Kidney epithelial cell (primary cell): ENCODE measurements at regions not wholly inside any gene's neighbourhood (a gene's known extent, or its start where the extent isn't known, plus 50 kb on each side); places are given as distances from the start of the nearest gene placed in this dataset.

Experiments used
- DNase-seq: peaks from one replicate; pipeline ENCODE4 v3.0.0-alpha.2; 2010; ENCODE audit warnings: low read depth
- H3K27me3 ChIP-seq: 2 replicates; pipeline ENCODE4 v1.6.0; 2011; ENCODE audit warnings: low read length; ENCODE audit not compliant: control insufficient read depth, insufficient read depth
- H3K36me3 ChIP-seq: 2 replicates; pipeline ENCODE4 v1.5.1; 2011; ENCODE audit warnings: low read length; ENCODE audit not compliant: control insufficient read depth, insufficient read depth
- H3K4me3 ChIP-seq: 2 replicates; pipeline ENCODE4 v1.5.1; 2011; ENCODE audit warnings: low read depth, mild to moderate bottlenecking, control low read depth, low read length
- CTCF ChIP-seq: IDR thresholded peaks from 2 replicates; pipeline ENCODE4 v1.5.1; 2011; ENCODE audit warnings: mild to moderate bottlenecking, moderate library complexity, low read length, control low read depth, inconsistent platforms; ENCODE audit not compliant: insufficient read depth, poor library complexity, severe bottlenecking

GRCh38 chr13:64277097-64277496 is 2861.4 kb upstream of the PCDH20 start:
- no peak for TF ChIP-seq CTCF
- no peak overlapping the region for H3K4me3 ChIP-seq
- no peaks in the 10 kb centered on the region for H3K36me3 ChIP-seq
- no peaks in the 10 kb centered on the region for H3K27me3 ChIP-seq
- no peak for DNase-seq

- no peaks in the 10 kb centered on the region for H3K36me3 ChIP-seq
- H3K4me3 ChIP-seq: no peak overlapping the region
- H3K27me3 ChIP-seq: no peaks in the 10 kb centered on the region
- DNase-seq: no peak
- TF ChIP-seq CTCF: no peak
Observed at GRCh38 chr13:64276232-64276631, 2860.6 kb upstream of the PCDH20 start.

- no peak for DNase-seq
- Histone ChIP-seq H3K36me3 (no peaks in the 10 kb centered on the region), H3K4me3 (no peak overlapping the region), H3K27me3 (no peaks in the 10 kb centered on the region)
- TF ChIP-seq CTCF: no peak
Observed at GRCh38 chr13:64274481-64275217, 2859.0 kb upstream of the PCDH20 start.

- no peaks in the 10 kb centered on the region for H3K27me3 ChIP-seq
- TF ChIP-seq CTCF: no peak
- no peaks in the 10 kb centered on the region for H3K36me3 ChIP-seq
- no peak for DNase-seq
- H3K4me3 ChIP-seq: no peak overlapping the region
Observed at GRCh38 chr13:64273780-64274179, 2858.1 kb upstream of the PCDH20 start.

- no peaks in the 10 kb centered on the region for H3K27me3 ChIP-seq
- H3K36me3 ChIP-seq: no peaks in the 10 kb centered on the region
- no peak for DNase-seq
- H3K4me3 ChIP-seq: no peak overlapping the region
- TF ChIP-seq CTCF: no peak
Observed at GRCh38 chr13:64272681-64273080, 2857.0 kb upstream of the PCDH20 start.

GRCh38 chr13:64266024-64266423 is 2850.4 kb upstream of the PCDH20 start:
- TF ChIP-seq CTCF: no peak
- no peak for DNase-seq
- Histone ChIP-seq H3K4me3 (no peak overlapping the region), H3K27me3 (no peaks in the 10 kb centered on the region), H3K36me3 (no peaks in the 10 kb centered on the region)
